ENCODE measurements at regions not wholly inside any gene's neighbourhood (a gene's known extent, or its start where the extent isn't known, plus 50 kb on each side); places are given as distances from the start of the nearest gene placed in this dataset.

DNA sequence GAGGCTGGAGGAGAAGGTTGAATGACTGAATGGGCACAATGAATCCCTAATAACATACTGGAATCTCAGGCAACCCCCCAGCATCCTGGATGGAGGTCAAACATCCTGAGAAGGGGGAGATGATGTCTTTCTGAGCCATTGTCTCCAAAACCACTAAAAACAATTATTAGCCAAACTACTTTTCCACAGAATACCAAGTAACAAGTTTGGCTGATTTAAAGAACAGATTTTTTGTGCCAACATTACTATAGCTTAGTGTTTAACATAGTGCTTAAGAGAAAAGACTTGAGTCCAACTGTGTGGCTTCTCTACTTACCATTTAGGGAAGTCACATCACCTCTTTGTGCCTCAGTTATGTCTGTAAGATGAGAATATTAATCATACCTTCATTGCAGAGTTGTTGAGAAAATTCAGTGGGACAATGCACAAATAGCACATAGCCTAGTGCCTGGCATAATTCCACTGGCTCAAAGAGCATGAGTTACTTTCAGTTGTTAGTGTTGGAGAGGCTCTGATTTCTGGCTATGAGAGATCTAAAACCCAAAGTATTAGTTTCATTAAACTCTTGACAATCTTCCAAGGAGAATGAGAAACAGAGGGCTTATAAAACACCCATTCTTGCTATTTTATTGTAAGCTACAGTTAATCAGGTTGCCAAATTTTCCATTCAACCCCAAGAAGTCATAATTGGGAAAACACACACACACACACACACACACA lies 111.3 kb upstream of the NR3C1 start:
- peak; percentile 73 for DNase-seq (ENCODE audit: low read depth, low spot score)
- H3K4me3 ChIP-seq (ENCODE audit: low read depth, low read length), result no peak overlapping the region
- in situ Hi-C loops (cut with HindIII; ENCODE audit: low sequenced_read_pairs), result no loop called here
- TF ChIP-seq CTCF (IDR thresholded peaks at IDR 0.05; ENCODE audit: low read depth, low read length), result no peak

DNA sequence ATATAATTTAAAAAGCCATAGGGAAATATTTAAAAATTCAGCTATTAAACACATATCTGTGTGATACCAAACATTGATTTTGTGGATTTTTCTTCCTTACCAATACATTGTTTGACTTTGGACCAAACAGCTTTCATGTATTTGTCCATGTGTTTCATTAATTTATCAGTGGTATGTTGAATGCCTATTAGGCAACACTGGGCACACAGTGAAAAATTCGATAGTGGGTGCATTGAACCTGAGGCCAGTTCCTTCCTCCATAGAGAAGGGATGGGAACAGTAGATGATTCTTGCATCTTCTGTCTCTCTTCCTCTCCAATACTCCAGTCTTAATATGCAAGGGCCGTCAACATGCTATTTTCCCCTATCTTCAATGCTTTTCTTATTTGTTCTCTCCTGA lies 110.2 kb upstream of the NR3C1 start:
- H3K4me3 ChIP-seq (ENCODE audit: low read depth, low read length), result no peak overlapping the region
- no peak for TF ChIP-seq CTCF (IDR thresholded peaks at IDR 0.05; ENCODE audit: low read depth, low read length)
- in situ Hi-C loops (cut with HindIII; ENCODE audit: low sequenced_read_pairs), result no loop called here
- no peak for DNase-seq (ENCODE audit: low read depth, low spot score)

DNA sequence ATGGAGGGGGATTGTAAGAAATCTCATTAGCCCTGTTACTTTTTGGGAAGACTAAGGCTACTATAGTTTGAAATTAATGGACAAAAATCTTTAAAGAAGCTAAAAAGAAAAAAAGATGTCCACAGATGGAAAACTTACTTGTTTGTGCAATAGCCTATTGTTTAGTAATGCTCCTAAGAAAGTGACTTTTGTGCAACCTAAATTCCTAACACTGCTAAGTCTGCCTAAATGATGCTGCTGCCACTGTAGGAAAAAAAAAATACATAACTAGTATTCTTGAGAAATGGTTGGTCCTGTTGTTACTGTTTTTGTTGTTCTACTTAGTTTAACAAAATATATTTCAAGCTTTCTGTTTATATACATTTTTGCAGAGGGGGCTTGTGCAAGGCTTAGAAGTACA lies 108.2 kb upstream of the NR3C1 start:
- no peak for TF ChIP-seq CTCF (IDR thresholded peaks at IDR 0.05; ENCODE audit: low read depth, low read length)
- H3K4me3 ChIP-seq (ENCODE audit: low read depth, low read length), result no peak overlapping the region
- no peak for DNase-seq (ENCODE audit: low read depth, low spot score)
- in situ Hi-C loops (cut with HindIII; ENCODE audit: low sequenced_read_pairs), result no loop called here

DNA sequence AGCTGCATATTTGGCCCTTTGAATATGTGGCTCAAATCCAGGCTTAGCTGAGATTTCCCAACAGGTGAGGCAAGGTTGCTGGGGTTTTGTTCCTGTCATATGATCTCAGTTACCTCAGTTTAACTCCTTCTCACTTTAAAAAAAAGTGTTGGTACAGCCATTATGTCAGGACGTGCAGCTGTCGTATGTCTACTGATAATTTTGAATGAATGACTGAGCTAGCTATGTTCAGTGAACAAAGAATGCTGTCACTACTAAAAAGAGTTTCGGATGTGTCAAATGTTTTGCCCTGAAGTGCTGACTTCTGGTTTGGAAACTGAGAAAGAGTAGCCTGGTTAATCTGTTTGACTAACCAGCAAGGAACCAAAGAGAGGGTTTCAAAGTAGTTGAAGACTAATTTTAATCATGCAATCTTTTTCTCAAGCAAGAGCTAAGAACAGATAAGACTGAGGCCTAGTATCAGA lies 106.3 kb upstream of the NR3C1 start:
- no peak overlapping the region for H3K4me3 ChIP-seq (ENCODE audit: low read depth, low read length)
- in situ Hi-C loops (cut with HindIII; ENCODE audit: low sequenced_read_pairs), result no loop called here
- no peak for TF ChIP-seq CTCF (IDR thresholded peaks at IDR 0.05; ENCODE audit: low read depth, low read length)

GRCh38 chr5:143506836-143507552 lies 103.5 kb upstream of the NR3C1 start:
- H3K4me3 ChIP-seq (ENCODE audit: low read depth, low read length), result no peak overlapping the region
- in situ Hi-C loops (cut with HindIII; ENCODE audit: low sequenced_read_pairs), result no loop called here
- TF ChIP-seq CTCF (IDR thresholded peaks at IDR 0.05; ENCODE audit: low read depth, low read length), result no peak
- DNase-seq (ENCODE audit: low read depth, low spot score), result peak; percentile 84

More for the DNA sequence above, 106.3 kb upstream of the NR3C1 start:
- no peak for DNase-seq (ENCODE audit: low read depth, low spot score)

DNA sequence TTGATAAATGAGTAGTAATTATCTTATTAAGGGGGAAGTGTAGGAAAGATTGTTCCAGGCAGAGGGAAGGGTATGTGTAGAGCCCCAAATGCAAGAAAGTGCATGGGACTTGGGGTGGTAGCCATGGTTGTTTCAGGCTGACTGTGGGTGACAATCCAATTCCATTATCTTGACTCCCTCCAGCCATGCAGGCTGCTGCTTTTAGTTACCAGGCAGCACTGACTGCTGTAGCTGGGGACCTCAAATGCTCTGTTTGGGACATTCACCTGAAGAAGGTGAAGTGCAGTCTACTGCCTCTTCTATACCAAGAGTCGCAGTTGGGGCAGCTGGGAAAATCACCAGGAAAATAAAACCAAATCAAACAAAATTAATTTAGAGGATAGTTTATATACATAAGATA lies 102.4 kb upstream of the NR3C1 start:
- TF ChIP-seq CTCF (IDR thresholded peaks at IDR 0.05; ENCODE audit: low read depth, low read length), result no peak
- DNase-seq (ENCODE audit: low read depth, low spot score), result no peak
- no peak overlapping the region for H3K4me3 ChIP-seq (ENCODE audit: low read depth, low read length)
- in situ Hi-C loops (cut with HindIII; ENCODE audit: low sequenced_read_pairs), result no loop called here
